Stimulated activated CD8-positive, alpha-beta memory T cell treated with anti-CD3 and anti-CD28 coated beads, Interleukin-4, amount 100 ng/mL, for 48 hours (primary cell): ENCODE measurements at regions not wholly inside any gene's neighbourhood (a gene's known extent, or its start where the extent isn't known, plus 50 kb on each side); places are given as distances from the start of the nearest gene placed in this dataset.

Source experiments
- DNase-seq: peaks from one replicate; pipeline ENCODE4 v3.0.0-alpha.2; 2020

- DNase-seq, result no peak
These were observed 240.8 kb downstream of the ZEB2 start for GRCh38 chr2:144279165-144279564.

- DNase-seq, result no peak
These were observed 242.1 kb downstream of the ZEB2 start for GRCh38 chr2:144277622-144278354.

DNA sequence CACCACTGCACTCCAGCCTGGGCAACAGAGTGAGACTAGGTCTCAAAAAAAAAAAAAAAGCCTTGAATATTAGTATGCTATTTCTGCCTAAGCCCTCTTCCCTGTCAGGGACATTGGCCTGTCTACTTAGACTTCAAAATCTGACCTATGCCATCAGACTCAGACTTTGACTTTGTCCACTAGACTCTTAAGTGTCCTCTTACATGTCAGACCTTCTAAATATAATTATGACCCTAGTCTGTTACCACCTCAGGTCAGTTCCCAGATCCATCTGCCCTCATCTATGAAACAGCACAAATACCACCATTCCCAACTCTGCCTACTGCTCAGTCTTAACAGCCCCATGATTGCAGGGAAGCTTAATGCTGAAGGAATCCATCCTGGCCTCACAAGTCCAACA lies 244.6 kb downstream of the ZEB2 start:
- DNase-seq, result no peak

- DNase-seq, result no peak
These were observed 245.8 kb downstream of the ZEB2 start for GRCh38 chr2:144274131-144274530.

DNA sequence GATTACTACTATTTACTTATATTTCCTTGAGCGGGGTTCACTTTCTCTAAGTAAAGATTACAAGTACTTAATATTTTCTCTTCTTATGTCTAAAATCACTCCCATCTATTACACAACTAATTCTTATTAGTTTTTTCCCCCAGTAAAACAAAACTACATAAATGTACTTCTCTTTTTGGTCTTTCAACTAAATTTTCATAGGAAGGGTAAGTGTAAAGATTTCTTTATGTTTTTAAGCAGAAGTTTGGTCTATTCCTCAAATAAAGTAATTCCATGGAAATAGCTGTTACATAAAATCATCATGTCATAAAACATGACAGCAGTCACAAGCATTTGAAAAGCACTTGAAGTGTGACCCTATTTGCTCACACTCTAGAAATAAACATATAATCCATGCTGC lies 249.0 kb downstream of the ZEB2 start:
- no peak for DNase-seq

DNA sequence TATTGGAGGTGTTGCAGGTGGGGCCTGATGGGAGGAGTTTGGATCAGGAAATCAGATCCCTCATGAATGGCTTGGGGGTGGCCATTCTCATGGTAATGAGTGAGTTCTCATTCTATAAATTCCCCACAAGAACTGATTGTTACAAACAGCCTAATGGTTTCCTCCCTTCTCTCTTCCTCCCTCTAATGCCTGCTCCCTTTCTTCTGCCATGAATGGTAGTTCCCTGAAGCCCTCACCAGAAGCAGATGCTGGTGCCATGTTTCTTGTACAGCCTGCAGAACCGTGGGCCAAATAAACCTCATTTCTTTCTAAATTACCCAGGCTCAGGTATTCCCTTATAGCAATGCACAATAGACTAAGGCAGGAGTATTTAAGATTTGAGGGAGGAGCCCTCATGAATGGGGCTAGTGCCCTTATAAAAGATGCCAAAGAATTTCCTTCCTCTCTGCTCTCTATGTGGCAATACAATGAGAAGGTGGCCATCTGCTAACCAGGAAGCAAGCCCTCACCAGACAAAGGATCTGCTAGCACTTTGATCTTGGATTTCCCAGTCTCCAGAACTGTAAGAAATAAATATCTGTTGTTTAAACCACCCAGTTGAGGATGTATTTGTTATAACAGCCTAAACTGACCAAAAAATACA lies 251.8 kb downstream of the ZEB2 start:
- DNase-seq, result no peak

GRCh38 chr2:144267239-144267638 lies 252.7 kb downstream of the ZEB2 start:
- no peak for DNase-seq

- no peak for DNase-seq
These were observed 254.3 kb downstream of the ZEB2 start for GRCh38 chr2:144265654-144266053.

DNA sequence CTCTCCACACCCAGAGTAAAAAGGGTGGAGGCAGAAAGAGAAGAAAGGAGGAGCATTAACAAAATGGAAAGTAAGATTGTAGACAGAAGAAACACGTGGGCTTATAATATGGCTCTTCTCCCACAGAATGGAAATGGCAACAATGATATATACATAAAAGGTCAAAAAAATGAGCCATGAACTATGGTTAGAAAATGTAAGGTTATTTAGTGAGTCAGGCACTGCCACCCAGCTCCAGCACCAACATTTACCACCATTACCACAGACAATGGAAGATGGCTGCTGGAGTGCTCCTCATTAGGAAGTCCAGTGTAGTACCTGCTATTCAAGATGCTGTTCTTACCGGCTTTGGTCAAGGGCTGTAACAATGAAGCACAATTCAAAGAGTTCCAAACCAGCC lies 258.0 kb downstream of the ZEB2 start:
- DNase-seq, result no peak

DNA sequence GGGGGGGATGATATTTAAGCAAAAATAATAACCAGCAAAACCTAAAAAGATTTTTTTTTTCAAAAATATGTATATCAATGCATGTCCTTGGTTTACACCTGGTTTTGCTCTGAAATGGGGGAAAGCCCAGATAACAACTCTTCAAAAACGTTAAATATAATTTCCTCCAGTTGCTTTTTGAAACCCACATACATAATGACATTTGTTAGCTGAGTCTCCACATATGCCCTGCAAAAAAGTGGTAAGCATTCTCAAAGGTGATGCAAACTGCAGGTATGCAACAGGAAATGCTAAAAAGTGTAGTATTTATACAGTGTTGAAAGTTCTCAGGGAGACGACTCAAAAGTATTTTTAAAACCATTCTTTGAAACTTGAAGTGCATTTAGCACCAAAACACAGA lies 258.6 kb downstream of the ZEB2 start:
- no peak for DNase-seq

DNA sequence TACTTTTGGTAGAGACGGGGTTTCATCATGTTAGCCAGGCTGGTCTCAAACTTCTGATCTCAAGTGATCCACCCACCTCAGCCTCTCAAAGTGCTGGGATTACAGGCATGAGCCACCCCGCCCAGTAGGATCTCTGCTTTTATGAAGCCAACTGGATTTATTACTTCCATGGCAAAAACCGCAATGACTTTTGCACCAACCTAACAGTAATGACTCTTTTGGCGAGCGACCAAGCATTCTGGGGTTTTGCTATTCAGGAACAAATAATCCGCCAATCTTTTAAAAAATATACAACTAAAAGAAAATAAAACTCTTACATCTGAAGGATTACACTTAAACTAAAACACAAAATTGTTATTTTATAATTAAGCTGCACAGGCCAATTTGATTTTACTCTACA lies 260.6 kb downstream of the ZEB2 start:
- no peak for DNase-seq

- no peak for DNase-seq
These were observed 261.8 kb downstream of the ZEB2 start for GRCh38 chr2:144258154-144258553.

GRCh38 chr2:144256996-144257707 lies 262.8 kb downstream of the ZEB2 start:
- no peak for DNase-seq

DNA sequence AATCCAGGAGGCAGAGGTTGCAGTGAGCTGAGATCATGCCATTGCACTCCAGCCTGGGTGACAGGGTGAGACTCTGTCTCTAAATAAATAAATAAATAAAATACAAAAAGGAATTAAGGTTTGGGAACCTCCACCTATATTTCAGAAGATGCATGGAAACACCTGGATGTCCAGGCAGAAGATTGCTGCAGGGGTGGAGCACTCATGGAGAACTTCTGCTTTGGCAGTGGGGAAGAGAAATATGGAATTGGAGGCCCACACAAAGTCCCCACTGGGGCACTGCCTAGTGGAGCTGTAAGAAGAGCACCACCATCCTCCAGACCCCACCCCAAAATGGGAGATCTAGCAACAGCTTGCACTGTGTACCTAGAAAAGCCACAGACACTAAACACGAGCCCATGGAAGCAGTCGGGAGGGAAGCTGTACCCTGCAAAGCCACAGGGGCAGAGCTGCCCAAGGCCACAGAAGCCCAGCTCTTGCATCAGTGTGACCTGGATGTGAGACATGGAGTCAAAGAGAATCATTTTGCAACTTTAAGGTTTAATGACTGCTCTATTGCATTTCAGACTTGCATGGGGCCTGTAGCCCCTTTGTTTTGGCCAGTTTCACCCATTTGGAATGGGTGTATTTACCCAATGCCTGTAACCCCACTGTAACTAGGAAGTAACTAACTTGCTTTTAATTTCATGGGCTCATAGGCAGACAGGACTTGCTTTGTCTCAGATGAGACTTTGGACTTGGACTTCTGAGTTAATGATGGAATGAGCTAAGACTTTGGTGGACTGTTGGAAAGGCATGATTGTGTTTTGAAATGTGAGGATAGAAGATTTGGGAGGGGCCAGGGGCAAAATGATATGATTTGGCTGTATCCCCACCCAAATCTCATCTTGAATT lies 265.3 kb downstream of the ZEB2 start:
- DNase-seq, result no peak

DNA sequence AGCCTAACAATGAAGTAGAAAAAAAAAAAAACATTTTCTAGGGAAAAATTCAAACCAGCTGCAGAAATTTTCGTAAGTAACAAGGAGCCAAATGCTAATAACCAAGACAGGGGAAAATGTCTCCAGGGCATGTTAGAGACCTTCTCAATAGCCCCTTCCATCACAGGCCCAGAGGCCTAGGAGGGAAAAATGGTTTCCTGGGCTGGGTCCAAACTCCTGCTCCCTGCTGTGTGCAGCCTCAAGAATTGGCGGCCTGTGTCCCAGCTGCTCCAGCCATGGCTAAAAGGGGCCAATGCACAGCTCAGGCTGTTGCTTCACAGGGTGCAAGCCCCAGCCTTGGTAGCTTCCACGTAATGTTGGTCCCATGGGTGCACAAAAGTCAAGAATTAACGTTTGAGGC lies 266.2 kb downstream of the ZEB2 start:
- no peak for DNase-seq

GRCh38 chr2:144252694-144253093 lies 267.2 kb downstream of the ZEB2 start:
- DNase-seq, result no peak

DNA sequence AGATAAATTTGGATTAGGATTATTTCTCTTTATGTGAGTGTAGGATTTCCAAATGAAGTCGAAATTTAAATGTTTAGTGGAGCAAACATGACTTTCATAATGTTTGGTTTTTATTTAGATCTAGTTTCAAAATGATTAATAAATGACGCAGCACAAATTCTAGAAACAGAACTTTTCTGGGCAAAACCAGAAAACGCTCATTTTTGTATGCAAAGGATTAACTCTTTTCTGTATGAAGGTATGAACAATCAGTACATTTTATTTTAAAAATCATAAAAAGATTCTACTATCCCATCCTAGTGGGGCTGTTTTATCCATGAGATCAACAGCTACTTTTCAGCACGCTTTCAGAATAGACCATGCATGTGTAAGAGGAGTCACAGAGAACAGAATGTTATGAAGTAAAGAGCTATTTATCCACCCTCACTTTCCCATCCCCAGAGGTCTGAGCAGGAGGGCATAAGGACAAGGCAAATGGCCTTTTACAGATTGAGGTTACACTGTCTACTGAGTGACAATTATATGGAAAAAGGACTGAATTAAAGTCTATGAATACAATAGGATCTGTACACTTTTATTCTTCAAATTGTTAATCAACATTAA lies 270.8 kb downstream of the ZEB2 start:
- no peak for DNase-seq

- no peak for DNase-seq
These were observed 271.4 kb downstream of the ZEB2 start for GRCh38 chr2:144248350-144249034.

GRCh38 chr2:144244938-144245337 lies 275.0 kb downstream of the ZEB2 start:
- DNase-seq, result no peak

- no peak for DNase-seq
These were observed 277.6 kb downstream of the ZEB2 start for GRCh38 chr2:144242311-144242710.

DNA sequence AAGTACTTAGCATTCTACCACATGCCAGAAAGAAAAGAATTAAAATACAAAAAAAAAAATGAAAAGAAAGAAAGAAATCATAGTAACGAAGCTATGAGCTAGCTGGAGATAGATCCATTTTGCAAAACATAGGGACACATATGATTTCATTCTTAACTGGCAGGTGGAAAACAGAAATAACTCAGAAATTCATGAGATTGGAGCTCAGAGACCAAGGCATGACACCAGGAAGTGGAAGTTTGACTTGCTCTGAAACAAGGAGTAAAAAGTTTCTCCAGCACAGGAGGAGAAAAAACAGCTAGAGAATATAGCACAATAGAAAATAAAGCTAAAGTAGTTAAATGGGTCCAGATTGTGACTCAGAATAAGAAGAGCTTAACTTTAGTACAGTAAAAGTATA lies 278.1 kb downstream of the ZEB2 start:
- no peak for DNase-seq
